Endodermal cell (in vitro differentiated cells): ENCODE measurements at regions not wholly inside any gene's neighbourhood (a gene's known extent, or its start where the extent isn't known, plus 50 kb on each side); places are given as distances from the start of the nearest gene placed in this dataset.

Experiments
- DNase-seq: peaks from one replicate; pipeline ENCODE4 v3.0.0-alpha.2; 2017
- H3K27ac ChIP-seq: 2 replicates; pipeline ENCODE4 v1.5.1; 2013; ENCODE audit warnings: mild to moderate bottlenecking, low read depth, low read length, moderate library complexity
- H3K27me3 ChIP-seq: 2 replicates; pipeline ENCODE4 v1.6.1; 2013; ENCODE audit warnings: mild to moderate bottlenecking, low read length, moderate library complexity; ENCODE audit not compliant: insufficient read depth, control insufficient read depth, poor library complexity, severe bottlenecking
- H3K36me3 ChIP-seq: 2 replicates; pipeline ENCODE4 v1.7.0; 2013; ENCODE audit warnings: mild to moderate bottlenecking, low read length, moderate library complexity; ENCODE audit not compliant: control insufficient read depth, insufficient read depth
- H3K4me1 ChIP-seq: one replicate; pipeline ENCODE4 v1.7.0; 2013; ENCODE audit warnings: low read length; ENCODE audit not compliant: control insufficient read depth, insufficient read depth
- H3K4me3 ChIP-seq: 2 replicates; pipeline ENCODE4 v1.5.1; 2013; ENCODE audit warnings: mild to moderate bottlenecking, low read length, moderate library complexity
- H3K9ac ChIP-seq: 2 replicates; pipeline ENCODE4 v1.6.1; 2013; ENCODE audit warnings: mild to moderate bottlenecking, low read length, moderate library complexity; ENCODE audit not compliant: poor library complexity, severe bottlenecking; ENCODE audit errors: extremely low read depth
- H3K9me3 ChIP-seq: 2 replicates; pipeline ENCODE4 v1.6.1; 2013; ENCODE audit warnings: mild to moderate bottlenecking, low read length, moderate library complexity; ENCODE audit not compliant: control insufficient read depth
- H3K27ac Mint-ChIP-seq: 2 replicates; pipeline ENCODE4 v1.8.0; 2020; ENCODE audit warnings: mixed read lengths
- H3K27me3 Mint-ChIP-seq: 2 replicates; pipeline ENCODE4 v1.8.0; 2021; ENCODE audit warnings: mild to moderate bottlenecking, mixed read lengths; ENCODE audit not compliant: insufficient read depth
- H3K36me3 Mint-ChIP-seq: 2 replicates; pipeline ENCODE4 v1.8.0; 2020; ENCODE audit warnings: low read depth, mixed read lengths
- H3K4me1 Mint-ChIP-seq: 2 replicates; pipeline ENCODE4 v1.8.0; 2020; ENCODE audit warnings: mixed read lengths
- H3K4me3 Mint-ChIP-seq: 2 replicates; pipeline ENCODE4 v1.8.0; 2020; ENCODE audit warnings: mild to moderate bottlenecking, moderate library complexity, mixed read lengths
- H3K9me3 Mint-ChIP-seq: 2 replicates; pipeline ENCODE4 v1.8.0; 2020; ENCODE audit warnings: mild to moderate bottlenecking, mixed read lengths
- WGBS, 2 experiments: methylation state at CpG; one replicate each; pipeline versions ENCODE4 v1.1.5 to v1.1.7; 2013; ENCODE audit warnings: missing lambda C conversion rate in 2 of 2, mixed read lengths in 1 of 2; ENCODE audit not compliant: insufficient coverage in 1 of 2, insufficient read length in 1 of 2; 5-methylcytosine and 5-hydroxymethylcytosine counted together
- TF ChIP-seq, protein P1 (sequence below): fragments of 200-600 bp; sonication (generic); conservative IDR thresholded peaks from 2 replicates; pipeline ENCODE4 v1.5.0; 2021; ENCODE audit warnings: antibody characterized with exemption, mild to moderate bottlenecking

DNA sequence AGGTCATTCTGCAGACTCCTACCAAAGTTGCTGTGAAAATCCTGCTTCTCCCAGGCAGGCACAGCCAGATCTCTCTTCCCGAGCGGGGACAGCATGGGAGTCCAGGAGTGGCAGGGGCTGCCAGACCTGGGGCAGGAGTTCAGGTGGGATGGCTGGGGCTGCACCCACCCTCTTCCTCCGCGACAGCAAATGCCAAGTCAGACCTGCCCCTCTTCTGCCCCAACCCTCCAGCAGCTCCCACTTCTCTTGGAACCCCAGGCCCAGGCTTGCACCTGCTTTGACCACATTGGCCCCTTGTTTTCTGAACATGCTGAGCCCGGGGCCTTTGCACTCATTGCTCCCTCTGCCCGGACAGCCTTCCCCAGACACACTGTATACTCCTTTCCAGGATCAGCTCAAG lies 288.2 kb upstream of the HS6ST1 start:
- H3K27ac Mint-ChIP-seq, result no peak overlapping the region
- no peaks in the 10 kb centered on the region for H3K27me3 Mint-ChIP-seq
- Histone ChIP-seq H3K4me1 (no peaks in the 10 kb centered on the region), H3K27ac (no peak overlapping the region), H3K27me3 (no peaks in the 10 kb centered on the region), H3K36me3 (no peaks in the 10 kb centered on the region), H3K9me3 (no peaks in the 10 kb centered on the region), H3K4me3 (no peak overlapping the region), H3K9ac (no peak overlapping the region)
- H3K9me3 Mint-ChIP-seq, result no peaks in the 10 kb centered on the region
- TF ChIP-seq, protein P1, sequence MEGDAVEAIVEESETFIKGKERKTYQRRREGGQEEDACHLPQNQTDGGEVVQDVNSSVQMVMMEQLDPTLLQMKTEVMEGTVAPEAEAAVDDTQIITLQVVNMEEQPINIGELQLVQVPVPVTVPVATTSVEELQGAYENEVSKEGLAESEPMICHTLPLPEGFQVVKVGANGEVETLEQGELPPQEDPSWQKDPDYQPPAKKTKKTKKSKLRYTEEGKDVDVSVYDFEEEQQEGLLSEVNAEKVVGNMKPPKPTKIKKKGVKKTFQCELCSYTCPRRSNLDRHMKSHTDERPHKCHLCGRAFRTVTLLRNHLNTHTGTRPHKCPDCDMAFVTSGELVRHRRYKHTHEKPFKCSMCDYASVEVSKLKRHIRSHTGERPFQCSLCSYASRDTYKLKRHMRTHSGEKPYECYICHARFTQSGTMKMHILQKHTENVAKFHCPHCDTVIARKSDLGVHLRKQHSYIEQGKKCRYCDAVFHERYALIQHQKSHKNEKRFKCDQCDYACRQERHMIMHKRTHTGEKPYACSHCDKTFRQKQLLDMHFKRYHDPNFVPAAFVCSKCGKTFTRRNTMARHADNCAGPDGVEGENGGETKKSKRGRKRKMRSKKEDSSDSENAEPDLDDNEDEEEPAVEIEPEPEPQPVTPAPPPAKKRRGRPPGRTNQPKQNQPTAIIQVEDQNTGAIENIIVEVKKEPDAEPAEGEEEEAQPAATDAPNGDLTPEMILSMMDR, result no peak
- H3K4me3 Mint-ChIP-seq, result no peak overlapping the region
- H3K4me1 Mint-ChIP-seq, result no peaks in the 10 kb centered on the region
- 92 to 97% methylated on average over 5 to 6 of the region's 6 CpGs for WGBS, 2 experiments
- H3K36me3 Mint-ChIP-seq, result no peaks in the 10 kb centered on the region
- DNase-seq, result no peak

DNA sequence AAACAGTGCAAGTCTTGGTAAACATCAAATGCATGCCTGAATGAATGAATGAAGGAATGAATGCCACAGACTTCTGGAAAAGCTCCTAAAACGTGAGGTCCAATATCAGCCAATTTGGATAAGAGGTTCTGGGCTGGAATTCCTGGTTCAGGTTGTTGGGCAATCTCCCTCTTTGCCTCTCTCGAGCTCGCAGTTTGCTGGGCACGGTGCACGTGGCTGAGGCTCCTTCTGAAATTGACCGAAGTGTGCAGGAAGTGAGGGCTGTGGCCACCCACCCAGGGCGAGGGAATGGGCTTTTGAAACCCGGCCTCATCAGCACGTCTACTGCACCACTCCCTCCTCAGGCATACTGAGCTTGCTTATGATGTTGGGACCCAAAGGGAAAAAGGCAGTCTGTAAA lies 288.8 kb upstream of the HS6ST1 start:
- Histone ChIP-seq H3K4me3 (no peak overlapping the region), H3K27me3 (no peaks in the 10 kb centered on the region), H3K9me3 (no peaks in the 10 kb centered on the region), H3K27ac (no peak overlapping the region), H3K4me1 (no peaks in the 10 kb centered on the region), H3K36me3 (no peaks in the 10 kb centered on the region), H3K9ac (no peak overlapping the region)
- H3K4me1 Mint-ChIP-seq, result no peaks in the 10 kb centered on the region
- TF ChIP-seq, protein P1, result no peak
- DNase-seq, result no peak
- no peaks in the 10 kb centered on the region for H3K27me3 Mint-ChIP-seq
- WGBS, 2 experiments, result 90 to 100% methylated on average over 2 to 9 of the region's 9 CpGs
- H3K36me3 Mint-ChIP-seq, result no peaks in the 10 kb centered on the region
- H3K9me3 Mint-ChIP-seq, result no peaks in the 10 kb centered on the region
- H3K27ac Mint-ChIP-seq, result no peak overlapping the region
- no peak overlapping the region for H3K4me3 Mint-ChIP-seq

GRCh38 chr2:128607911-128608506 lies 289.3 kb upstream of the HS6ST1 start:
- Histone ChIP-seq H3K9me3 (no peaks in the 10 kb centered on the region), H3K4me3 (no peak overlapping the region), H3K4me1 (no peaks in the 10 kb centered on the region), H3K27me3 (no peaks in the 10 kb centered on the region), H3K36me3 (no peaks in the 10 kb centered on the region), H3K9ac (no peak overlapping the region), H3K27ac (no peak overlapping the region)
- no peaks in the 10 kb centered on the region for H3K4me1 Mint-ChIP-seq
- no peaks in the 10 kb centered on the region for H3K9me3 Mint-ChIP-seq
- no peaks in the 10 kb centered on the region for H3K27me3 Mint-ChIP-seq
- WGBS, 2 experiments, result 88 to 90% methylated on average over 12 to 23 of the region's 23 CpGs
- no peaks in the 10 kb centered on the region for H3K36me3 Mint-ChIP-seq
- no peak for DNase-seq
- TF ChIP-seq, protein P1, result no peak
- no peak overlapping the region for H3K4me3 Mint-ChIP-seq
- no peak overlapping the region for H3K27ac Mint-ChIP-seq
